ENCODE measurements at regions not wholly inside any gene's neighbourhood (a gene's known extent, or its start where the extent isn't known, plus 50 kb on each side); places are given as distances from the start of the nearest gene placed in this dataset.

- no peak for DNase-seq (ENCODE audit: low read depth in 1 of 2, low spot score in 2 of 2)
- no peaks in the 10 kb centered on the region for H3K27me3 ChIP-seq (replicated peaks)
- H3K9me3 ChIP-seq (replicated peaks), result no peaks in the 10 kb centered on the region
- no peaks in the 10 kb centered on the region for H3K36me3 ChIP-seq
- no peak overlapping the region for H3K27ac ChIP-seq
- no peaks in the 10 kb centered on the region for H3K4me1 ChIP-seq (replicated peaks)
- no peak overlapping the region for H3K4me3 ChIP-seq
Observed at GRCh38 chrX:121987163-121987562, 939.8 kb downstream of the GLUD2 start.

DNA sequence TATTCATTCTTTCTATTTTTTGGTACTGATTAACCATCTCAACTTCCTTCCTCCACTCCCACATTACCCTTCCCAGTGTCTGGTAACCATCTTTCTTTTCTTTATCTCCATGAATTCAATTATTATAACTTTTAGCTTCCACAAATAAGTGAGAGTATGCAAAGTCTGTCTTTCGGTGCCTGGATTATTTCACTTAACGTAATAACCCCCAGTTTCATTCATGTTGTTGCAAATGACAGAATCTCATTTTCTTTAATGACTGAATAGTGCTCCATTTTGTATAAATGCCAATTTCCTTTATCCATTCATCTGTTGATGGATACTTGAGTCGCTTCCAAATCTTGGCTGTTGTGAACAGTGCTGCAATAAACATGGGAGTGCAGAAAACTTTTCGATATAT is 940.4 kb downstream of the GLUD2 start:
- H3K27me3 ChIP-seq (replicated peaks), result no peaks in the 10 kb centered on the region
- no peak overlapping the region for H3K4me3 ChIP-seq
- no peak overlapping the region for H3K27ac ChIP-seq
- H3K4me1 ChIP-seq (replicated peaks), result no peaks in the 10 kb centered on the region
- H3K9me3 ChIP-seq (replicated peaks), result no peaks in the 10 kb centered on the region
- DNase-seq (ENCODE audit: low read depth in 1 of 2, low spot score in 2 of 2), result no peak
- H3K36me3 ChIP-seq, result no peaks in the 10 kb centered on the region

GRCh38 chrX:122004127-122004526 is 956.7 kb downstream of the GLUD2 start:
- DNase-seq (ENCODE audit: low read depth in 1 of 2, low spot score in 2 of 2), result no peak
- Histone ChIP-seq H3K27me3 (replicated peaks) (no peaks in the 10 kb centered on the region), H3K36me3 (no peaks in the 10 kb centered on the region), H3K4me1 (replicated peaks) (no peaks in the 10 kb centered on the region), H3K27ac (no peak overlapping the region), H3K9me3 (replicated peaks) (no peaks in the 10 kb centered on the region), H3K4me3 (no peak overlapping the region)

DNA sequence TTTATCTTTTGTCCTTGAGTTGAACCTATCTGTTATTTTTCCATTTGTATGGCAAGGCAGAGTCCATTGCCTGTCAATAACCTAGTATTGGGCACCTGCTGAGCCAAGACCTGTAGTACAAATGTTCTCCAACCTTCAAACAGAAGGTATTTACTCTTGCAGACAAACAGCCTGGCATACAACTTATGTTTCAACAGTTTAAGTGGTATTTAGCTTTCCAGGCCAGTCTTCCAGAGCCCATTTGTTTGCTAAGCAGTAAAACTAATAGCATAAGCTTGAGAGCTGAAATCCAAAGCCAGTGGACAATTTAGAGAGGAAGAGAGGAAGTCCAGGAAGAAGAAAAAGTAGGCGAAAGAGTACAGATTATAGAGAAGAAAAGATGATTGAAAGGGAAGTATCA is 979.3 kb downstream of the GLUD2 start:
- H3K27ac ChIP-seq, result no peak overlapping the region
- H3K4me1 ChIP-seq (replicated peaks), result no peaks in the 10 kb centered on the region
- H3K9me3 ChIP-seq (replicated peaks), result no peaks in the 10 kb centered on the region

DNA sequence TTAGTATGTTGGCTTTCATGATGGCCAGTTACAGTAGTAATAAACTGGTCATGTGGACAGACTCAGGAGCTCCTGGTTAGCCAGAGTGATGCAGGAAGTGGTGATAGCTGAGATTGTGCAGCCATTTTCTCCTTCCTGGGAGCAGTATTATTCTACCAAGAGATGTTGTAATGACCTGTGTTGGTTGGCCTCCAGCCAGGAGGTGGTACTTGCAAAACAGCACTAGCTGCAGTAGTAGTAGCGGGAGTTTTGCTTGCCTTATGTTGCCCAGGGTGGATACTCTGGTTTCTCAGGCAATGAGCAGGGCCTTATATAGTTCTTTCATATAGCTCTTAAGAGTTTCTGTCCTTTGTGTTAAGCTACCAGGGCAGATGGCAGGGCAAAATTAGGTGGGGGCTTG is 998.8 kb downstream of the GLUD2 start:
- DNase-seq (ENCODE audit: low read depth in 1 of 2, low spot score in 2 of 2), result no peak
- no peaks in the 10 kb centered on the region for H3K4me1 ChIP-seq (replicated peaks)
- H3K27me3 ChIP-seq (replicated peaks), result no peaks in the 10 kb centered on the region
- H3K27ac ChIP-seq, result no peak overlapping the region
- H3K9me3 ChIP-seq (replicated peaks), result no peaks in the 10 kb centered on the region
- H3K4me3 ChIP-seq, result no peak overlapping the region
- H3K36me3 ChIP-seq, result no peaks in the 10 kb centered on the region

More for the DNA sequence above, 979.3 kb downstream of the GLUD2 start:
- no peak for DNase-seq (ENCODE audit: low read depth in 1 of 2, low spot score in 2 of 2)
- H3K36me3 ChIP-seq, result no peaks in the 10 kb centered on the region
- H3K4me3 ChIP-seq, result no peak overlapping the region
- no peaks in the 10 kb centered on the region for H3K27me3 ChIP-seq (replicated peaks)

DNA sequence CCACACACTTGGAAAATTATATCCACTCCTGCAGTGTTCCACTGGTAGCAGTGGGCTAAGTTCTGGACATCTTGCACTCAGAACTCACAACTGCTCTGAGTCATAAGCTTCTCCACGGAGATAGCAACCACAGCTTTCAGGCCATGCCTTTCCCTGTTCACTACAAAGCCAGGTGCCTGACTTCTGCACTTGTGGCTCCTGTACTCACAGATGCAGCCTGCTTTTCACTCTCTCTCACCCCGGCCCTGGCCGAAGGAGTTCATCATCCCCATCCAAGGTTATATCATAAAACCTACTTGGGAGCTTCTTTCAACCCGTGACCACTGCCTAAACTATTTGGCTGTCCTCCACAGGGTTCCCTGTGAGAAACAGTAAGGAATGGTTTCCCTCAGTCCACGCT is 999.4 kb downstream of the GLUD2 start:
- no peaks in the 10 kb centered on the region for H3K9me3 ChIP-seq (replicated peaks)
- no peak overlapping the region for H3K4me3 ChIP-seq
- no peak overlapping the region for H3K27ac ChIP-seq
- H3K27me3 ChIP-seq (replicated peaks), result no peaks in the 10 kb centered on the region
- H3K4me1 ChIP-seq (replicated peaks), result no peaks in the 10 kb centered on the region
- no peak for DNase-seq (ENCODE audit: low read depth in 1 of 2, low spot score in 2 of 2)
- no peaks in the 10 kb centered on the region for H3K36me3 ChIP-seq

DNA sequence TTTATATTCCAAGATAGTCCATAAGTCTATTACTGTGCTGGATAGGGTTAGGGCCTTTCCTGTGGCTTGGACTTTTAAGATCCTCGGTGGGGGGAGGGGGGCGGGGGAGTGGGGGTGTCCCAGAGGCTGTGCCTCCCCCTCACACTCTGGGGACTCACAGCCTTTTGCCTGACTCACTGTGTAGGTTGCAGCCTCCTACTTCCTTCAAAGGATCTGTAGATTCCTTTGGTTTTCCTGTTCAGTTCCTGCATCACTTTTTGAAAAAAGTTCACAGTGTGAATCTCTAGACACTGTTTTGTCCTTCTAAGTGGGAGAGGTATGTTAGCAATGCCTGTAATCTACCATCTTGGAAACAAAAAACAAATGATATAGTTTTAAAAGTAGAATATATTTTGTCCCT is 999.9 kb downstream of the GLUD2 start:
- no peak overlapping the region for H3K4me3 ChIP-seq
- H3K9me3 ChIP-seq (replicated peaks), result no peaks in the 10 kb centered on the region
- DNase-seq (ENCODE audit: low read depth in 1 of 2, low spot score in 2 of 2), result no peak
- H3K27me3 ChIP-seq (replicated peaks), result no peaks in the 10 kb centered on the region
- no peak overlapping the region for H3K27ac ChIP-seq
- no peaks in the 10 kb centered on the region for H3K4me1 ChIP-seq (replicated peaks)
- no peaks in the 10 kb centered on the region for H3K36me3 ChIP-seq

DNA sequence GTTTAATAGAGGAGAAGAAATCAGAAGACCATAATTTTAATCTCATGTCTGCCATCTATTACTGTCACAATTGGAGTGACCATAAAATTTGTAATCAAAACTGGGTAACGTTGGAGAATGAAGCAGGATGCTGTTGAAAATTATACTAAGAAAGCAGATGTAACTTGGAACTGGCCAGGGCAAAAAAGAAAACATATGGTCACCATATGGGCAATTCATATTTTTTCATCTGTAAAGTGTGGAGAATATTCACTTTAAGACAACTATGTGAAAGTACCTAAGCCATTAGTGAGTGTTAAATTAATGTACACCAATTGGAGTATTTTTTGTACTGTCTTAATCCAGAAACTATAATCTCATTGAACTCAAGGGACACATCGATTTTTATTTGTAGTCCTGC is 1008.0 kb downstream of the GLUD2 start:
- no peak overlapping the region for H3K4me3 ChIP-seq
- H3K9me3 ChIP-seq (replicated peaks), result no peaks in the 10 kb centered on the region
- DNase-seq (ENCODE audit: low read depth in 1 of 2, low spot score in 2 of 2), result no peak
- H3K27ac ChIP-seq, result no peak overlapping the region
- no peaks in the 10 kb centered on the region for H3K27me3 ChIP-seq (replicated peaks)
- H3K36me3 ChIP-seq, result no peaks in the 10 kb centered on the region
- no peaks in the 10 kb centered on the region for H3K4me1 ChIP-seq (replicated peaks)

- H3K4me1 ChIP-seq (replicated peaks), result no peaks in the 10 kb centered on the region
- H3K36me3 ChIP-seq, result no peaks in the 10 kb centered on the region
- H3K27ac ChIP-seq, result no peak overlapping the region
- DNase-seq (ENCODE audit: low read depth in 1 of 2, low spot score in 2 of 2), result no peak
- no peaks in the 10 kb centered on the region for H3K9me3 ChIP-seq (replicated peaks)
- H3K4me3 ChIP-seq, result no peak overlapping the region
- no peaks in the 10 kb centered on the region for H3K27me3 ChIP-seq (replicated peaks)
Observed at GRCh38 chrX:122055979-122056715, 1008.7 kb downstream of the GLUD2 start.

- Histone ChIP-seq H3K27ac (no peak overlapping the region), H3K36me3 (no peaks in the 10 kb centered on the region), H3K4me1 (replicated peaks) (no peaks in the 10 kb centered on the region), H3K9me3 (replicated peaks) (no peaks in the 10 kb centered on the region), H3K4me3 (no peak overlapping the region), H3K27me3 (replicated peaks) (no peaks in the 10 kb centered on the region)
- no peak for DNase-seq (ENCODE audit: low read depth in 1 of 2, low spot score in 2 of 2)
Observed at GRCh38 chrX:122076241-122076640, 1028.8 kb downstream of the GLUD2 start.

DNA sequence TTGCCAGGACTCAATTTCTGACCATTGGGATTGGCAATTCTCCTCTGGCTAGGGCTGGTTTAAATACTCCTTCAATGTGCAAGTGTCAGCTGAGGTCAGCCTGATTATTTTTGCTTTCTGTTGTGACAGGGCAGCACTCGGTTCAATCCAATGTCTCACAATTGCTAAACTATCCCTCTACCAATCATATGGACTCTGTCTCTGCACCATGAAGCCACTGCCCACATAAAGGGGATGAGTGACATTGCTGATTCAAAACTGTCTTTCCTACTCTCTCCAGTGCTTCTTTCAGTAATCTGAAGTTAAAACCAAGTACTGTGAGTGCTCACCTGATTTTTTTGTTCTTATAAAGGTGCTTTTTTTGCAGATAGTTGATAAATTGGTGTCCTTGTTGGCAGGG is 1030.7 kb downstream of the GLUD2 start:
- no peaks in the 10 kb centered on the region for H3K9me3 ChIP-seq (replicated peaks)
- no peaks in the 10 kb centered on the region for H3K4me1 ChIP-seq (replicated peaks)
- H3K36me3 ChIP-seq, result no peaks in the 10 kb centered on the region
- no peak for DNase-seq (ENCODE audit: low read depth in 1 of 2, low spot score in 2 of 2)
- no peaks in the 10 kb centered on the region for H3K27me3 ChIP-seq (replicated peaks)
- H3K4me3 ChIP-seq, result no peak overlapping the region
- H3K27ac ChIP-seq, result no peak overlapping the region

DNA sequence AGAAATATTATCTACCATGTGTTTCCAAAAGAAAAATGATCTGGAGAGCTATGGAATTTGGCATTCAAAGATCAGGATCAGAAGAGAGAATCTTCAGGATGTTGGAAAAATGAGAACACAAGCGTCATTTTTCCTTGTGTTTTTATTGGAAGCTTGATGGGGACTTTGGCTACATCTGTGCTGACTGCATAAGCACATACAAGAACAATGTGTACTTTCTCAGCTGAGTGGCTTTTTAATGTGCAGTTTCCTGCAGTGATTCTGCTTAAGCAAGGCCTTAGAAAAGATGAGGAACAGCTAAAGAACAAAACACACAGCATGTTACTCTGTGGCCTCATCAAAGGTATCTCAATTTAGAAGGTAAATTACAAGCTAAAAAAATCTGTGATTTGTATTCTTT is 1039.9 kb downstream of the GLUD2 start:
- Histone ChIP-seq H3K4me3 (no peak overlapping the region), H3K4me1 (replicated peaks) (no peaks in the 10 kb centered on the region), H3K27me3 (replicated peaks) (no peaks in the 10 kb centered on the region), H3K27ac (no peak overlapping the region), H3K36me3 (no peaks in the 10 kb centered on the region), H3K9me3 (replicated peaks) (no peaks in the 10 kb centered on the region)
- DNase-seq (ENCODE audit: low read depth in 1 of 2, low spot score in 2 of 2), result no peak

- no peak overlapping the region for H3K4me3 ChIP-seq
Observed at GRCh38 chrX:122091571-122091970, 1044.2 kb downstream of the GLUD2 start.

GRCh38 chrX:122092360-122092759 is 1045.0 kb downstream of the GLUD2 start:
- Histone ChIP-seq H3K36me3 (no peaks in the 10 kb centered on the region), H3K27me3 (replicated peaks) (no peaks in the 10 kb centered on the region), H3K27ac (no peak overlapping the region), H3K4me1 (replicated peaks) (no peaks in the 10 kb centered on the region), H3K4me3 (no peak overlapping the region), H3K9me3 (replicated peaks) (no peaks in the 10 kb centered on the region)
- no peak for DNase-seq (ENCODE audit: low read depth in 1 of 2, low spot score in 2 of 2)

More at GRCh38 chrX:122091571-122091970, 1044.2 kb downstream of the GLUD2 start:
- Histone ChIP-seq H3K4me1 (replicated peaks) (no peaks in the 10 kb centered on the region), H3K27ac (no peak overlapping the region), H3K36me3 (no peaks in the 10 kb centered on the region), H3K27me3 (replicated peaks) (no peaks in the 10 kb centered on the region), H3K9me3 (replicated peaks) (no peaks in the 10 kb centered on the region)
- DNase-seq (ENCODE audit: low read depth in 1 of 2, low spot score in 2 of 2), result no peak

- H3K27me3 ChIP-seq (replicated peaks), result no peaks in the 10 kb centered on the region
- H3K4me1 ChIP-seq (replicated peaks), result no peaks in the 10 kb centered on the region
- no peaks in the 10 kb centered on the region for H3K9me3 ChIP-seq (replicated peaks)
- DNase-seq (ENCODE audit: low read depth in 1 of 2, low spot score in 2 of 2), result no peak
- no peak overlapping the region for H3K27ac ChIP-seq
- no peaks in the 10 kb centered on the region for H3K36me3 ChIP-seq
- H3K4me3 ChIP-seq, result no peak overlapping the region
Observed at GRCh38 chrX:122092978-122093377, 1045.6 kb downstream of the GLUD2 start.
